GM21447 (cell line): ENCODE measurements at regions not wholly inside any gene's neighbourhood (a gene's known extent, or its start where the extent isn't known, plus 50 kb on each side); places are given as distances from the start of the nearest gene placed in this dataset.

Source experiments
- ATAC-seq: cut with Tn5 transposase; IDR thresholded peaks from one replicate; pipeline ENCODE4 v1.9.1; 2021; ENCODE audit not compliant: unreplicated experiment

DNA sequence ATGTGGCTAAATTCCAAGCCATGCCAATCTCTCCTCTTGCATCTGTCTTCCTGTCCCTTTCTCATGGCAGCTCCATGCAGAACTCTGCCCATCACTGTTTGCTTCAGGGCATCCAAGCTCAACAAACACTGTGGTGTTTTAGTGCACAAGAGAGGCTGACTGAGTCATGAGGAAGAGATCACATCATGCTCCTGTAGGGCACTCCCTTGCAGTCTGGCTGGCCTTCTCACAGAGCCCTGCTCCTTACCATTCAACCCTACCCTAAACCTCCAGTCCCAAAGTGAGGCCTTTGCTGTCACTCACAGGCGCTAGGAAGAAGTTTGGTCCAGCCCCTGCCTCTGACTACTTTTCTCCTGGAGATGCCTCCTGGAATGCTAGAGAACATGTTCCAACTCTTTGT lies 194.0 kb downstream of the LRATD1 start:
- ATAC-seq, result no peak

DNA sequence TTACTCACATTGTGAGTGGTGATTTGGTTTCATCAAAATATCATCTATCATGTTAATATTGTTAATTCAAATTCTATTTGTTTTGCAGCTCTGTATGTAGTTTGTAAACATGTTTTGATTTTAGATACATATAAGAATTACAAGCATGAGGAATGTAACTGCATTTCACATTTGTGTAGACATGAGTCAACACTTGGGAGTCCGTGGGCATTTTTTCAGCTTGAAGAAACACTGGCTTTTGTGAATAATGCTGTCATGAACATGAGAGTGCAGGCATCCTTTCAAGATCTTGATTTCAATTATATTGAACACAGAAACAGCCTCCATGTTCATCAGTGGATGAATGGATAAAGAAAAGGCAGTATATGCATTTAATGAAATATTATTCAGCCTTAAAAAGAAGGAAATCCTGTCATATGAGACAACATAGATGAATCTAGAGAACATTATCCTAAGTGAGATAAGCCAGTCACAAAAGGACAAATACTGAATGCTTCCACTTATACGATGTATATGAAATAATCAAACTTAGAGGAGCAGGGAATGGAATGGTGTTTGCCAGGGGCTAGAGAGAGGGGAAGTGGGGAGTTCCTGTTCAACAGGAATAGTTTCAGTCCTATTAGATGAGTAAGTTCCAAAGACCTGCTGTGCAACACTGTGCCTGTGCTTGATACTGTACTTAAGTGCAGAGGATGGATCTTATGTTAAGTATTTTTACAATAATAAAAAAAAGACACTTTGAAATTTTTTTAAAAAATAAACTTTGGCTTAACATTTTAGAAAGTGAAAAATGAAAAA lies 194.9 kb downstream of the LRATD1 start:
- no peak for ATAC-seq

DNA sequence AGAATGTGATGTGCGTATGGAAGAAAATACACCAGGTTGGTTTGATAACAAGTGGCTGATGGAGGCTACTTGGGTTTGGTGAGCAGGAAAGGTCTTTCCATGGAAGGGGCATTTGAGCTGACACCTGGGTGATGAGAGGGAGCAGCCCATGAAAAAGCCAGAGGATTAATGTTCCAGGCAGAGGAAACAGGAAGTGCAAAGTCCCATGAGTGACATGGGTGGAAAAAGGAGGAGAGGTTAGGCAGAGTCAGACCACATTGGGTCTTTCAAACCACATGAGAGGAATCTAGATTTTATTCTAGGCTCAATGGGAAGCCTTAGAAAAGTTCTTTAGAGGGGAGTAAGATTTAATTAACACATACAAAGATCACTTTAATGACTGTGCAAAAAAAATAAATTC lies 195.7 kb downstream of the LRATD1 start:
- no peak for ATAC-seq

DNA sequence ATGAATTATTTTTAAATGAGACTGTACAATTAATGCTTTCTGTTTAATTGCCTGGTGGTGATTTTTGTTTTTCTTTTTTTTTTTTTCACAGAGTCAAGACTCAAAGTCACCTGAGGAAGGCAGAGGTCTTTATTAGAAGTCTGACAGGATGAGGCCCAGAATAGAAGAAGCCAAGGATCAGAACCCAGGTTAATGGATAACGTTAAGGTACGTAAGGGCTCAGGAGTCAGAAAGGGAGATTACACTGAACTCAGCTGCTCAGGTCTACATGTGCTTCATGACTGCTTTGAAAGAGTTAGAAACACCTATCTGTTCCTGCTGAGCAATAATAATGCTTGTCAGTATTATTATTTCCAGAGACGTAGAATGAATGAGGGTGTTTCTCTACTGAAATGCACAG lies 196.5 kb downstream of the LRATD1 start:
- ATAC-seq, result no peak

DNA sequence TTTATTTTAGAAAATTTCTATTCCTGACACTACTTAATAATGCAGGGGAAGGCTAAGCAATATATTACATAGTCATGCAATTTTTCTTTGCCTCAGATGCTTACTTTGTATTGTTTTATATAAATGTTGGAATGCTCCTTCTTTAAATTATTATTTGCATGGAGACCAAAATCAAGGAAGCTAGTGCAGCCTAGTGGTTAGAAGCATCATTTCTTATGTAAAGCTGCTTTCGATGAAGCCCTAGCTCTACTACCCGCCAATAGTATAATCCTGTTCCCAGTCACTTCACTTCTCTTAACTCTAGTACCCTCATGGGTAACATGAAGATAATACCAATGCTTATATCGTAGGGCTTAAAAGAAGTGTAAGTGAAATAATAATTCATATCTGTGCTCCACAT lies 198.9 kb downstream of the LRATD1 start:
- ATAC-seq, result no peak

DNA sequence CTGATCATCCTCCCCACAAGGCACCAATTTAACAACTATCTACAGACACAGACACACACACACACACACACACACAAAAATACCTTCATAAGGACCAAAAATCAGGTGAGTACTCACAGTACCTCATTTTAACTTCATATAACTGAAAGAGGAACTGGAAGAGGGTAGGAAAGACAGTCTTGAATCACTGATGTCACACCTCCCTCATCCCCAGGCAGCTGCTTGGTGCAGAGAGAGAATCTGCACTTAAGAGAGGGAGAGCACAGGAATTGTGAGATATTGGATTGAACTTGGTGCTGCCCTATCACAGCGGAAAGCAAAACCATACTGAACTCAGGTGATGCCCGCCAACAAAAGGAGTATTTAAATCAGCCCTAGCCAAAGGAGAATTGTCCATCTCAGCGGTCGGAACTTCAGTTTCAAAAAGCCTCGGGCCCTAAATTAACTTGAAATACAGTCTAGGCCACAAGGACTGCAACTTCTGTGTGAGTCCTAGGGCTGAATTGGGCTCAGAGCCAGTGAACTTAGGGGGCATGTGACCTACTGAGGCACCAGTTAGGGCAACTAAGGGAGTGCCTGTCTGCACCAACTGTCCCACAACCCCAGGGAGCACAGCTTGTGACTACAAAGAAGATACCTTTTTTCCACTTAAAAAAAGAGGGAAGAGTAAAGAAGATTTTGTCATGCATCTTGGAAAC lies 211.1 kb downstream of the LRATD1 start:
- no peak for ATAC-seq

DNA sequence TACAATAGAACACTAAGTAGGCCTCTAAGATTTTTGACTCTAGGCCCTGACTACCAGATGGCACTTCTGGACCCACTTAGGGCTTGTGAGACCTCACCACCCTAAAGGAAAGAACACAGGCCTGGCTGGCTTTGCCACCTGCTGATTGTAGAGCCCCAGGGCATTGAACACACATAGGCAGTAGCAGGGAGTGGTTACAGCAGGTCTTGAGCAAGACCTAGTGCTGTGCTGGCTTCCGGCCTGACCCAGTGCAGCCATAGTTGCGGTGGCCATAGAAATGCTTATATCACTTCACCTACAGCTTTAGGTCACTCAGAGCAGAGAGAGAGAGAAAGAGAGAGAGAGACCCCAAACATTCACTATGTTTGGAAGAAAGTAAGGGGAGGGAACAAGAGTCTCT lies 223.2 kb downstream of the LRATD1 start:
- ATAC-seq, result no peak

DNA sequence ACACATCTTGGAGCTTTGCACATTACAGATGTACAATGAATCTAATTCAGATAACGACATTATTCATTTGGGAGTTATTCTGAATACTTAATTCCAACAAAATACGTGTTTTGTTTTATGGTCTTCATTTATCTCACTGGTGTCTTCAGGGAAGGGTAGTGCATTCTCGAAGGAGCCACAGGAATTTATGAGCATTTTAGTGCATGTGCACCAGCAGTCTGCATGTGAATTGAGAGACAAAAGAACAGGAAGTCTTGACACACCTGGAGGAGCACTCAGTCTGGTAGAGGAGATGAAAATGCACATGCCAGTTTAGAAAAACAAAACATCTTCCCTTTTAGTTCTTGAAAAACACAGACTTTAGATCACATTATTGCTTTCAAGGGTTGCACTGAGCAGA lies 228.7 kb downstream of the LRATD1 start:
- ATAC-seq, result no peak

DNA sequence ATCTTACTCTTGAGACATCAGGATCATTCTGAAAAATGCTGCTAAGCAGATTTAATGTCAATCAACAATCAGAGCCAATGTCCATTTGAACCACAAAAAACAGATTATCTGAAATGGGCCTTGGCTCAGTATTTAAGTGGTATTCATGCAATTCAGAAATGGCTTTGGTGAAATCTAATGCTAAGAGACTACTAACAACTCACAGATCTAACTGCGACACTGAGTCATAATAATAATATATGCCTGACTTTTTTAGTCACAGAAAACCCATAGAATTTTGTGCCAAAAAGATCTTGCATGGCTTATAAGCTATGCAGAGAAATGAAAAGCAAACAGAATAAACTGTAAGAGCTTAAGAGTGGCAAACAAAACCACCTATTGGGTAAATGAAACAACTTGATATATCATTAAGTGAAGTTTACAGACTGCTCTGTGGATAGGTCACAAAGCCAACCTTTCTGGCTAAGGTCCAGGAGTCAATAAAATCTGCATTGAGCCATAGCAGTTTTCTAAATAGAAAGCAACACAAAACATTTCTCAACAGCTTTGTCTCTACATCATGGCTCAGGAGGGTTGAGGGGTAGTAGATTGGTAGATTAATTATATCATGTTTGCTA lies 234.3 kb downstream of the LRATD1 start:
- no peak for ATAC-seq

DNA sequence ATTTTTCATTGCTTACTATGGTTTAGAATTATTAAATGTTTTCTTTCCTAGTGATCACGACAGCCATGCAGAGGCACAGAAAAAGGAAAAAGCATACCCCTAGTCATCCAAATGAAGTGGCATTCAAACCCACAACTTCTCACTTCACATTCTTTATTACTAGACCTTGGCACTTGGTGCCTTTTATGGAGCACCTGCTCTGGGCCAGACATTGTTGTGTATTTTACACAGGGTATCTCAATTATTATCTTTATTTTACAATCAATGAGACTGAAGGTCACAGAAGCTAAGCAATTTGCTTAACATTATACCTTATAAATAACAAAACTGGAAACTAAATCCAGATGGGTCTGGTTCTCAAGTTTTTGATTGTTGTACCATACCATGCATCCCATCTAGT lies 235.3 kb downstream of the LRATD1 start:
- no peak for ATAC-seq

DNA sequence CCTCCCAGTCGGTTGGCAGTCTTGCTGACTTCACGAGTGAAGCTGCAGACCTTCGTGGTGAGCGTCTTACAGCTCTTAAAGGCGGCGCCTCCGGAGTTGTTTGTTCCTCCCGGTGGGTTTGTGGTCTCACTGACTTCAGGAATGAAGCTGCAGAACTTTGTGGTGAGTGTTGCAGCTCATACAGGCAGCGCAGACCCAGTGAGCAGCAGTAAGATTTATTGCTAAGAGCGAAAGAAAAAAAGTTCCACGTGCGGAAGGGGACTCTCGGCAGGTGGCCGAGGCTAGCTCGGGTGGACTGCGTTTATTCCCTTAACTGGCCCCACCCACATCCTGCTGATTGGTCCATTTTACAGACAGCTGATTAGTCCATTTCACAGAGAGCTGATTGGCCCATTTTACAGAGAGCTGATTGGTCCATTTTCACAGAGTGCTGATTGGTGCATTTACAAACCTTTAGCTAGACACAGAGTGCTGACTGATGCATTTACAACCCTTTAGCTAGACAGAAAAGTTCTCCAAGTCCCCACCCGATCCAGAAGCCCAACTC lies 240.3 kb downstream of the LRATD1 start:
- no peak for ATAC-seq

DNA sequence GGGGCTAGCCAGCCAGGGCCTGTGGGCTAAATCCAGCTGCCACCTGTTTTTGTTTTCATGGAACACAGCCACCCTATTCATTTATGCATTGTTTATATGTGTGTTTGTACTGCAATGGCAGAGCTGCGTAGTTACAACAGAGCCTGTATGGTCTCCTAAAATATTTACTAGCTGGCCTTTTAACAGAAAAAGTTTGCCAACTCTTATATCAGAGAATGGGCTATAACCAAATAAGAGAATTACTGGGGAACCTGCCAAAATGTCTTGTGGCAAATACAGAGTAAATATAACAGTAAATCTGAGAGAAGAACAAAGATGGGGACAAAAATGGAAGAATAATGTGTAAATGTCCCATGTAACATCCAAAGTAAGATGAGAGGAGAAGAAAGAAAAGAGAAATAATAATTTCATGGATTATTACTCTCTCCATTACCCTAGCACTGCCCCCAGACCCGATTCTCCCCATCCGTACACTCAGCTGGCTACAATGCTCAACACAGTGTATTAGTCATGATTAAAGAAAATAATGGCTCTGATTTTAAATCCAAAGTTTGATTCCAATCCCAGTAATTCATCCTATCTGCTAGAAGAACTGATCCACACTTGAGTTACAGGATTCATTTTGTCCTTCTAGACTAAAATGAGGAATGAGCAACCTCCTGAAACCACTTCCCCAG lies 249.3 kb downstream of the LRATD1 start:
- no peak for ATAC-seq

DNA sequence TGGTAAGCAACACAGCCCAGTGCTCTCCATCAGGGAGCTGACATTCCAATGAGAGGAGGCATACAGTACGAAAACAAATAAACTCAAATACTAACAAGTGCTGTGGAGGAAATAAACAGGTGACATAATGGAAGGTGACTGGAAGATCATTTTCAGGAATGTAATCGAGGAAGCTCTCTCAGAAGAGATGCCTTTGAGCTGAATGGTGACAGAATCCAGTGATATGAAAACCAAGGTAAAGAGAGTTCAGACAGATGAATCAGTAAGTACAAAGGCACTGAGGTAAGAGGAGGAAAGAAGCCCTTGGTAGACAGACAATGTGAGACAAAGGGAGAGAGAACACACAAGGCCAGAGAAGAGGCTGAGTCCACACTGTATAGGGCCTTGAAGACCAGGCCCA lies 252.1 kb downstream of the LRATD1 start:
- no peak for ATAC-seq

DNA sequence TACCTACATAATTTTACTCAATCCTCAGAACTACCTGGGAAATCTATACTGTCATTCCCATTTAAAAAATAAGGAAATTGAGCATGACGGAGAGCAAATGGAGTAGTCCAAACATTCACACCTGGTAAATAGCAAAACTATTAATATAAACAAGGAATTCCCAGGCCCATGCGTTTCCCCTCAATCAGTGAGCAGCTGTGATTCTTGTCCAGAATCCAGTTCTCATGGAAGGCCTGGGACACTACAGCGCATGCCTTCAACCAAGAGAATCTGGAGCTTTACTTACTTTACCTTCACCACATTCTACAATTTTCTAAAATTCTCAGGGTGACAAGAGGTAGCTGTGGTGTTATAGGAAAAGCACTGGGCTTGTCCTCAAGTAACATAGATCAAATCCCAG lies 259.0 kb downstream of the LRATD1 start:
- ATAC-seq, result no peak

DNA sequence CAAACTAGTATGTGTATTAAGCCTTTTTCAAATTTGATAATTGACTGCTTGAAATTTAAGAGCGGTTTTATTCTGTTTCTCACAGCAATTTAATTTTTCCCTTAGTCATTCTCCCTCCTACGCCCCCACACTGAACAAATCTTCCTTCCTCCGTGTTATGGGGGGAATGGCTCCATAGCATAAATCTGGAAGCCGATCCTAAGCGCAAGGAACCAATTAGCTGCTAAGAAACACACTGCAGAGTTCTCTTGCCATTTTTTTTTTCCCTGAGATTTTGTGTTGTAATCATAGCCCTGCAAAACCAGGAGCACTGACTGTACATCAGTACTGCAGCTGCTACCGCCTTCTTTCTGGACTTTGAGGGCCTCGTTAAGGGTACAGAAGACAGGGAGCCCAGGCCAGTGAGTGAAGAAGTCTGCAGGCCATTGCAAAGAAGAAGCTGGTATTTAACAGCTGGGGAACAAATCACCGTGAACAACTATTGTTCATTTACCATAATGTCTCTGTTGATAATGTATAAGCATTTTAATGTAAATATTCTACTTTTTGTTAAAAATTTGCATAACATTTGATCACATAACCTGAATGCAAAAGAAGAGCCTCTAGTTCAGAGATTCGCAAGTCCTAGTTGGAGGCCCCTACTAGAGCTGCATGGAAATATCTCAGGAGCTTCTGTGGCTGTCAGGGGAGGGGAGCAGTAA lies 264.0 kb downstream of the LRATD1 start:
- no peak for ATAC-seq

DNA sequence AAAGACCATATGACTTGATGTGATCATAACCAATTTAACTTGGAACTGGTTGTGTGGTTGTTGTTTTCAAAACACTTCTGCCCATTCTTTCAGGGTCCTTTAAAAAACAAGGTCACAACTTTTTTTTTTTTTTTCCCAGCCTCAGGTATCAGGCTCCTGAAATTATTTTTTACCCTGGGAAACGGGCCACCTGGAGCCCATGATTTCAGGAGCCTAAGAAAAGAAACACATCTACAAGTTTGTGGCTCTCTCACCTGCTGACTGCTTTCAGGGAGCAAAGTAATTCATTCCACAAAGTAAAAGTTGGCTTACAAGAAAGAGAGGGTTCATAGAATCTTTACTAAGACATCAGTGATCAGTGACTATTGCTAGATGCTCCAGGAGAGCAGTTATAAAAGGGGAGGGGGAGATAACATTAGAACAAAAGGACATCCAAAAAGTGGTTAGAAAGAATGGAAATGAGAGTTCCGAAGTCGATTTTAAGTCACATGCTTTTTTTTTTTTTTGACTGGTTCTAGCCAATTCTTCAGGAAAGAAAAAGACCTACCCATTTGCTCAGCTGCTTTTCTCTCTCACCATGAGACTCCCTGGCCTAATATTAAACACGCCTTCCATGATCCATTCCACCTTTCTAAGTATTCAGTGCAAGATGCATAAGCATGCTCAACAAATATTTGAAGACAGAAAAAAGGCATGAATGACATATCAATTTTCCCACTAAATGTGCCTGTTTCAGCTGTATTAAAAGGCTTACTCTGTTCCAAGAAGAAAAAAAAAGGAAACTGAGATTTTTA lies 267.3 kb downstream of the LRATD1 start:
- ATAC-seq, result no peak

DNA sequence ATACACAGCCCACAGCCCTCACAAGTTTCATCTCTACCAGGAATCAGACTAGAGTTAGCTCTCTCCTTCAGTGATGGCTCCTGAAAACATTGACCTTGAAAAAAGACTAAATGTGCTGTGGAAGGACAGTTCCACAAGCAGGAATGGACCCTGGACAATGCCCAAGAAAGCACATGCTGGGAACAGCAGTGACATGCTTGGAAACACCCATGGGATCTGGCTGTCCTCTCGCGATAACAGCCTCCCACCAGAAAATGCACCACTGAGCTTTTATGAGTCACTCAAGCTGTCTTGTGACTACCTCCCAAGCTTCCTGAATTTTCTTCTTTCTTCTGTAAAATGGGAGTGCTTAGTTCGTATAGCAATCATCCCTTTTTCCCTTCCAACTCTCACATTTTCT lies 269.2 kb downstream of the LRATD1 start:
- ATAC-seq, result no peak

DNA sequence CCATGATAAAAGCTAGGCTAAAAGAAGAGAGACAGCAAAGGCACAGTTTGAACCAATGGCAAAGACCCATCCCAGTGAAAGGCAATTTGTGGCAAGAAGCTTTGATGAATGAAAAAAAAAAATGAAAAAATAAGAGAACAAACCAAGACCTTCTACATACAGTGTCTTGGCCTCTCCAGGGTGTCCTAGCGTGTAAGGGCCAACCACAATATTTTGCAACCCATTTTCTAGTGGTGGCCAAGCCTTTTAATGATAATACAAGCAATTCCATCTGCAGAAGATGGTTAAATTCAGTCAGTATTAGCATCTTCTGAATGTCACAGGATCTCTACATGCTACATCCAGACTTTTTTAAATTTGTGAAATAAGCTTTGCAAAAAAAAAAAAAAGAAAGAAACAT lies 270.4 kb downstream of the LRATD1 start:
- ATAC-seq, result no peak

DNA sequence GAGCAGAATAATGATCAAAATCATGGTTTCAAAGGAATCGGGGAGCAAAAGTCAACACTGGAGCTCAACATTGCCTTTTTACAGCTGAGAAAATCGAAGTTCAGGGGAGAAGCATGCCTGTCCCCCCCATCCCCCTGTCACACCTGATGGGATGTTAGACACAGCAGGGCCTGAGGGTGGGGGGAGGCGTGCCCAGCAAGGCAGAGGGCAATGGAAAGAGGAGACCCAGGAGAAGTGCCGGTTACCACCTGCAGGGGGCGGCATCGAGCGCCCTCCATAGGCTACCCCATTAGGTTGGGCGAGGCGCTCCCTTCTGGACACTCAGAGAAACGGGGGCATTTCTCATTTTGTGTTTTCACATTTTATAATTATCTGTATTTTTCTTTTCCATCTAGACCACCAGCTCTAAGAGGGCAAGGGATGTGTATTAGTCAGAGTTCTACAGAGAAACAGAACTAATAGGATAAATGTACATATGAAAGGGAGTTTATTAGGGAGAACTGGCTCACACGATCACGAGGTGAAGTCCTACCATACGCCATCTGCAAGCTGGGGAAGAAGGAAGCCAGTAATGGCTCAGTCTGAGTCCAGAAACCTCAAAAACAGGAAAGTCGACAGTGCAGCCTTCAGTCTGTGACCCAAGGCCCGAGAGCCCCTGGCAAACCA lies 271.3 kb downstream of the LRATD1 start:
- ATAC-seq, result peak; percentile 100
